Activated CD8-positive, alpha-beta T cell treated with anti-CD3 and anti-CD28 coated beads for 36 hours (primary cell): ENCODE measurements at regions not wholly inside any gene's neighbourhood (a gene's known extent, or its start where the extent isn't known, plus 50 kb on each side); places are given as distances from the start of the nearest gene placed in this dataset.

Source experiments
- ATAC-seq: fragments of 200-7000 bp; cut with Tn5 transposase; one replicate; pipeline ENCODE4 v1.10.0; 2021; ENCODE audit warnings: mild to moderate bottlenecking, moderate library complexity
- CTCF ChIA-PET: fragments of 350-600 bp; sonication (Branson Sonifier 250); formaldehyde crosslinking; loops from one replicate; lab custom pipeline; 2021; ENCODE audit warnings: antibody characterized with exemption; lab: Charles Lee
- POLR2A ChIA-PET: fragments of 350-600 bp; sonication (Branson Sonifier 250); formaldehyde crosslinking; loops from one replicate; lab custom pipeline; 2021; ENCODE audit warnings: antibody characterized with exemption; lab: Charles Lee
- DNase-seq: peaks from one replicate; pipeline ENCODE4 v3.0.0-alpha.2; 2020
- H3K27ac Mint-ChIP-seq: one replicate; pipeline ENCODE4 v1.8.0; 2021; ENCODE audit warnings: mild to moderate bottlenecking, mixed read lengths
- H3K27me3 Mint-ChIP-seq: one replicate; pipeline ENCODE4 v1.8.0; 2021; ENCODE audit warnings: mixed read lengths
- H3K36me3 Mint-ChIP-seq: one replicate; pipeline ENCODE4 v1.8.0; 2021; ENCODE audit warnings: low read depth, mixed read lengths
- H3K4me1 Mint-ChIP-seq: one replicate; pipeline ENCODE4 v1.8.0; 2021; ENCODE audit warnings: low read depth, mixed read lengths
- H3K4me3 Mint-ChIP-seq: one replicate; pipeline ENCODE4 v1.8.0; 2021; ENCODE audit warnings: mild to moderate bottlenecking, moderate library complexity, mixed read lengths
- H3K9me3 Mint-ChIP-seq: one replicate; pipeline ENCODE4 v1.8.0; 2021; ENCODE audit warnings: mixed read lengths
- intact Hi-C: fragments of 100-400 bp; cut with micrococcal nuclease; formaldehyde crosslinking; loops from one replicate; pipeline ENCODE4 v1.10.0; 2022
- TF ChIP-seq, protein P1 (sequence below): fragments of 200-600 bp; IDR thresholded peaks from one replicate; pipeline ENCODE4 v1.8.0; 2022; ENCODE audit warnings: antibody characterized with exemption, mild to moderate bottlenecking

GRCh38 chr6:138586638-138587037 is 87.3 kb upstream of the NHSL1 start:
- intact Hi-C loops, result no loop called here
- POLR2A ChIA-PET, result no interaction called here
- Mint-ChIP-seq H3K9me3 (no peaks in the 10 kb centered on the region), H3K27ac (no peak overlapping the region), H3K27me3 (no peaks in the 10 kb centered on the region), H3K36me3 (no peaks in the 10 kb centered on the region), H3K4me3 (no peak overlapping the region), H3K4me1 (peaks cover 9% of the 10 kb centered on the region)
- DNase-seq, result no peak
- no peak for ATAC-seq
- TF ChIP-seq, protein P1, sequence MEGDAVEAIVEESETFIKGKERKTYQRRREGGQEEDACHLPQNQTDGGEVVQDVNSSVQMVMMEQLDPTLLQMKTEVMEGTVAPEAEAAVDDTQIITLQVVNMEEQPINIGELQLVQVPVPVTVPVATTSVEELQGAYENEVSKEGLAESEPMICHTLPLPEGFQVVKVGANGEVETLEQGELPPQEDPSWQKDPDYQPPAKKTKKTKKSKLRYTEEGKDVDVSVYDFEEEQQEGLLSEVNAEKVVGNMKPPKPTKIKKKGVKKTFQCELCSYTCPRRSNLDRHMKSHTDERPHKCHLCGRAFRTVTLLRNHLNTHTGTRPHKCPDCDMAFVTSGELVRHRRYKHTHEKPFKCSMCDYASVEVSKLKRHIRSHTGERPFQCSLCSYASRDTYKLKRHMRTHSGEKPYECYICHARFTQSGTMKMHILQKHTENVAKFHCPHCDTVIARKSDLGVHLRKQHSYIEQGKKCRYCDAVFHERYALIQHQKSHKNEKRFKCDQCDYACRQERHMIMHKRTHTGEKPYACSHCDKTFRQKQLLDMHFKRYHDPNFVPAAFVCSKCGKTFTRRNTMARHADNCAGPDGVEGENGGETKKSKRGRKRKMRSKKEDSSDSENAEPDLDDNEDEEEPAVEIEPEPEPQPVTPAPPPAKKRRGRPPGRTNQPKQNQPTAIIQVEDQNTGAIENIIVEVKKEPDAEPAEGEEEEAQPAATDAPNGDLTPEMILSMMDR, result no peak
- CTCF ChIA-PET, result interaction anchor here (1.3 to 11.5 kb wide), 3 partner anchors 15 to 177 kb away, joined by 3 to 164 read pairs (median 12); no protein-coding TSS in a partner anchor

- ChIA-PET CTCF (interaction anchor here (0.6 to 11.5 kb wide), 28 partner anchors 9 to 781 kb away, joined by 3 to 164 read pairs (median 4); partner anchors contain the start of genes CCDC28A and NHSL1), POLR2A (no interaction called here)
- TF ChIP-seq, protein P1, result peak; percentile 95
- no peak overlapping the region for H3K27ac Mint-ChIP-seq
- no peaks in the 10 kb centered on the region for H3K9me3 Mint-ChIP-seq
- H3K4me1 Mint-ChIP-seq, result peaks cover 29% of the 10 kb centered on the region
- no peak overlapping the region for H3K4me3 Mint-ChIP-seq
- DNase-seq (peak; percentile 58), ATAC-seq (peak; percentile 46)
- no peaks in the 10 kb centered on the region for H3K36me3 Mint-ChIP-seq
- no peaks in the 10 kb centered on the region for H3K27me3 Mint-ChIP-seq
- intact Hi-C loops, result no loop called here
Measured at GRCh38 chr6:138588805-138589434, 89.6 kb upstream of the NHSL1 start.

GRCh38 chr6:138590796-138591709 is 91.8 kb upstream of the NHSL1 start:
- peaks cover 33% of the 10 kb centered on the region for H3K4me1 Mint-ChIP-seq
- TF ChIP-seq, protein P1, result peak; percentile 94
- intact Hi-C loops, result loop anchor here (2.0 kb wide), 1 partner anchor 176 kb away; no protein-coding TSS in a partner anchor
- no peaks in the 10 kb centered on the region for H3K9me3 Mint-ChIP-seq
- H3K4me3 Mint-ChIP-seq, result no peak overlapping the region
- ChIA-PET POLR2A (interaction anchor here (0.7 kb wide), 1 partner anchor 48 kb away, joined by 3 read pairs; no protein-coding TSS in a partner anchor), CTCF (interaction anchor here (0.7 to 11.5 kb wide), 28 partner anchors 9 to 263 kb away, joined by 3 to 164 read pairs (median 4); partner anchors contain the start of genes CCDC28A and NHSL1)
- DNase-seq (peak; percentile 62), ATAC-seq (no peak)
- no peaks in the 10 kb centered on the region for H3K36me3 Mint-ChIP-seq
- H3K27ac Mint-ChIP-seq, result no peak overlapping the region
- H3K27me3 Mint-ChIP-seq, result no peaks in the 10 kb centered on the region

- H3K4me1 Mint-ChIP-seq, result peaks cover 33% of the 10 kb centered on the region
- peak overlapping the region; percentile 68 for H3K4me3 Mint-ChIP-seq
- CTCF ChIA-PET, result interaction anchor here (0.9 to 11.5 kb wide), 4 partner anchors 99 to 178 kb away, joined by 3 to 164 read pairs (median 28); partner anchors contain the start of gene CCDC28A
- no peaks in the 10 kb centered on the region for H3K36me3 Mint-ChIP-seq
- DNase-seq, result peak; percentile 36
- H3K9me3 Mint-ChIP-seq, result no peaks in the 10 kb centered on the region
- POLR2A ChIA-PET, result no interaction called here
- TF ChIP-seq, protein P1, result no peak
- peak; percentile 21 for ATAC-seq
- peaks cover 2% of the 10 kb centered on the region for H3K27me3 Mint-ChIP-seq
- H3K27ac Mint-ChIP-seq, result peak overlapping the region; percentile 80
- intact Hi-C loops, result no loop called here
Measured at GRCh38 chr6:138592749-138593123, 93.4 kb upstream of the NHSL1 start.
